ENCODE measurements at regions not wholly inside any gene's neighbourhood (a gene's known extent, or its start where the extent isn't known, plus 50 kb on each side); places are given as distances from the start of the nearest gene placed in this dataset.
"Not testable (repeated sequence)": the region's sequence is repeated elsewhere in the genome, so short reads cannot be mapped to it uniquely, and the experiment has no call there.

- H3K4me3 ChIP-seq (ENCODE audit: low read length): no peak overlapping the region
- no peak for TF ChIP-seq CTCF (IDR thresholded peaks at IDR 0.05; ENCODE audit: insufficient read depth, low read depth, low read length, missing control alignments)
- DNase-seq (ENCODE audit: low read depth): no peak
Observed at GRCh38 chr12:25416516-25416915, 136.6 kb downstream of the LMNTD1 start.

DNA sequence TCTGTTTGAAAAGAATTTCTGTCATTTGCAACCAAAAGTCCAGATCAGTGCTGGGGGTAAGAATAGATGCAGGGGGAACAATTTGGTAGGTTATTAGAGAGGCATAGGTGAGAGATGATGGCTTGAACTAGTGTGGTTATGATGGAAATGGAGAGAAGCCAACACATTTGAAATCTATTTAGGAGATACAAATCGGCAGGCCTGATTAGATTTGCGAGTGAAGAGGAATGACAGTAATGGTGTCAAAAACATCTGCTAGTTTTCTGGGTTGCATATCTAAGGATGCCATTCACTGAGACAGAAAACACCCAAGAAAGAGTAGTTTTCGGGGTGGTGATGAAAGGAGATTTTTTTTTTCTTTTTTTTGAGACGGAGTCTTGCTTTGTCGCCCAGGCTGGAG lies 138.1 kb downstream of the LMNTD1 start:
- TF ChIP-seq CTCF (IDR thresholded peaks at IDR 0.05; ENCODE audit: insufficient read depth, low read depth, low read length, missing control alignments): no peak
- DNase-seq (ENCODE audit: low read depth): no peak

GRCh38 chr12:25412735-25413134 lies 140.3 kb downstream of the LMNTD1 start:
- H3K4me3 ChIP-seq (ENCODE audit: low read length): no peak overlapping the region
- DNase-seq (ENCODE audit: low read depth): no peak
- no peak for TF ChIP-seq CTCF (IDR thresholded peaks at IDR 0.05; ENCODE audit: insufficient read depth, low read depth, low read length, missing control alignments)

More for the DNA sequence above, 138.1 kb downstream of the LMNTD1 start:
- no peak overlapping the region for H3K4me3 ChIP-seq (ENCODE audit: low read length)

GRCh38 chr12:25404955-25405354 lies 148.1 kb downstream of the LMNTD1 start:
- H3K4me3 ChIP-seq (ENCODE audit: low read length): no peak overlapping the region
- no peak for TF ChIP-seq CTCF (IDR thresholded peaks at IDR 0.05; ENCODE audit: insufficient read depth, low read depth, low read length, missing control alignments)

DNA sequence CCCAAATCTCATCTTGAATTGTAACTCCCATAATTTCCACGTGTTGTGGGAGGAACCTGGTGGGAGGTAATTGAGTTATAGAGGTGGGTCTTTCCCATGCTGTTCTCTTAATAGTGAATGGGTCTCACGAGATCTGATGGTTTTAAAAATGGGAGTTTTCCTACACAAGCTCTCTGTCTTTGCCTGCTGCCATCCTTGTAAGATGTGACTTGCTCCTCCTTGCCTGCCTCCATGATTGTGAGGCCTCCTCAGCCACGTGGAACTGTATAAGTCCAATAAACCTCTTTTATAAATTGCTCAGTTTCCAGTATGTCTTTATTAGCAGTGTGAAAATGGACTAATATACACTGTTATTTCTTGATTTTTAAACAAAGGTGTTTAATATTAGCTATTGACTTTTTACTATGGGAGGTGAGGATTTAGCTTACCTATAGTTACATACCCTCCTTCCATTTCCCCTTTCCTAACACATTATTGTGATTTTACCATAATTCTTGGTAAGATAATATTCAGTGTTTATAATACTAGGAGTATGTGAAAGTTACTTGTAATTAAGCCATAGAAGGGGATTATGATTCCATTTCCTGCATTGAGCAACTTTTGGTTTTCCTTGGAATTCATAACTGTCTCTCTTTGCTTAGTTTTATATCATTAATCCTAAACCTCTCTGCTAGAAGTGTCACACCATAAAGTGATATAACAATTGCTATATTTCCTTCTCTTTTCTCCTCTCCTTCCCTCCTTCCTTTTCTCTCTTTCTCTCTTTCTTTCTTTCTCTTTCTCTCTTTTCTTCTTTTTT lies 151.0 kb upstream of the KRAS start:
- DNase-seq (ENCODE audit: low read depth): no peak
- TF ChIP-seq CTCF (IDR thresholded peaks at IDR 0.05; ENCODE audit: insufficient read depth, low read depth, low read length, missing control alignments): no peak

More at GRCh38 chr12:25404955-25405354, 148.1 kb downstream of the LMNTD1 start:
- no peak for DNase-seq (ENCODE audit: low read depth)

DNA sequence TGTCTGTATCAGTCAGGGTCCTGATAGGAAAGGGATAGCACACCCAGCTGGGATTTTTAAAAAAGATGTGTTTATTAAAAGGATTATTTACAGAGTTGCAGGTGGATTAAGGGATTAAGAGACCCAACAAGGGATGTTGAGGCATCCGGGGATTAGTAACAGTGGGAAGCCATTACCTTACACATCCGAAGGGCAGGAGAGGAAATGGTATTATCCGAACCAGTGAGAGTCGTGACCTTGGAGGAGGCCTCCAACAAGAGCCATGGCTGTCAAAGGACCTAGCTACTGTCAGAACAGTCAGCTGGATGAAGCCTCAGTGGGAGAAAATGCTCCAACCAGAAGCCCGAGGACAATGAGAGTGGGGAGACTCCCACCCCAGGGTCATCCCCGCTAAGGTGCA lies 146.3 kb upstream of the KRAS start:
- TF ChIP-seq CTCF (IDR thresholded peaks at IDR 0.05; ENCODE audit: insufficient read depth, low read depth, low read length, missing control alignments): no peak
- H3K4me3 ChIP-seq (ENCODE audit: low read length): no peak overlapping the region
- no peak for DNase-seq (ENCODE audit: low read depth)

More for the DNA sequence above, 151.0 kb upstream of the KRAS start:
- H3K4me3 ChIP-seq (ENCODE audit: low read length): no peak overlapping the region

- TF ChIP-seq CTCF (IDR thresholded peaks at IDR 0.05; ENCODE audit: insufficient read depth, low read depth, low read length, missing control alignments): no peak
- H3K4me3 ChIP-seq (ENCODE audit: low read length): no peak overlapping the region
- DNase-seq (ENCODE audit: low read depth): no peak
Observed at GRCh38 chr12:25395227-25395626, 144.5 kb upstream of the KRAS start.

DNA sequence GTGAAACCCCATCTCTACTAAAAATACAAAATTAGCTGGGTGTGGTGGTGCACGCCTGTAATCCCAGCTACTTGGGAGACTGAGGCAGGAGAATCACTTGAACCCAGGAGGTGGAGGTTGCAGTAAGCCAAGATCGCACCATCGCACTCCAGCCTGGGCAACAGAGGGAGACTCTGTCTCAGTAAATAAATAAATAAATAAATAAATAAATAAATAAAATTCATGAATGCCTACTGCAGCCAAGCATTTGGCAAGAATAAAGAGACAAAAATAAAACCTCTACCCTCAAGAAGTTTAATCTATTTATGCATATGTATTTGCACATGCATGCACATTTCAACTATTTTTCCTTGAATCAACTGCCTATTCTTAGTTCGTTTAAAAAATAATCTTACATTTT lies 144.0 kb upstream of the KRAS start:
- not testable (repeated sequence) for H3K4me3 ChIP-seq (ENCODE audit: low read length); DNase-seq (ENCODE audit: low read depth)
